OCI-LY7 (cell line): ENCODE measurements at regions not wholly inside any gene's neighbourhood (a gene's known extent, or its start where the extent isn't known, plus 50 kb on each side); places are given as distances from the start of the nearest gene placed in this dataset.

ENCODE experiments used
- EZH2phosphoT487 ChIP-seq: fragments of 200-600 bp; sonication (generic); IDR thresholded peaks from 2 replicates; pipeline ENCODE4 v1.6.1; 2018; ENCODE audit warnings: low read depth, borderline replicate concordance, mild to moderate bottlenecking, mixed run types, antibody characterized with exemption, low read length, moderate library complexity, mixed read lengths
- TF ChIP-seq, protein P1 (sequence below): fragments of 200-600 bp; sonication (generic); conservative IDR thresholded peaks from 2 replicates; pipeline ENCODE4 v1.5.1; 2014; ENCODE audit warnings: mild to moderate bottlenecking, antibody characterized with exemption, low read length, moderate library complexity, mixed read lengths

DNA sequence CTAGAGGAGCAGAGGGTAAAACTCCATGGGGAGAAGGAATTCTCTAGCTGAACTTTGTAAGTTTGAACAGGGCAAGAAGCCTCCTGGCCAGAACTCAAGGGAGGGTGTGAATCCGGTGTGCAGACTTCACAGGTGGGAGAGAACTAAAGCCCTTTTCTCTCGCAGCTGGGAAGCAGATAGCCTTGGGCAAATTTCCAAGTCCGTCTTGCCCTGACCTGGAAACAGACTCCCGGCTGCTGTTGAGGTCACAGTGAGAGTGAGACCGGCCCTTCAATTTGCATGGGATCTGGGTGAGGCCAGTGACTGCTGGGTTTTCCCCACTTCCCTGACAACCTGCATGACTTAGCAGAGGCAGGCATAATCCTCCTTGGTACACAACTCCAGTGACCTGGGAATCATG is 94.5 kb upstream of the ZNF827 start:
- TF ChIP-seq, protein P1, sequence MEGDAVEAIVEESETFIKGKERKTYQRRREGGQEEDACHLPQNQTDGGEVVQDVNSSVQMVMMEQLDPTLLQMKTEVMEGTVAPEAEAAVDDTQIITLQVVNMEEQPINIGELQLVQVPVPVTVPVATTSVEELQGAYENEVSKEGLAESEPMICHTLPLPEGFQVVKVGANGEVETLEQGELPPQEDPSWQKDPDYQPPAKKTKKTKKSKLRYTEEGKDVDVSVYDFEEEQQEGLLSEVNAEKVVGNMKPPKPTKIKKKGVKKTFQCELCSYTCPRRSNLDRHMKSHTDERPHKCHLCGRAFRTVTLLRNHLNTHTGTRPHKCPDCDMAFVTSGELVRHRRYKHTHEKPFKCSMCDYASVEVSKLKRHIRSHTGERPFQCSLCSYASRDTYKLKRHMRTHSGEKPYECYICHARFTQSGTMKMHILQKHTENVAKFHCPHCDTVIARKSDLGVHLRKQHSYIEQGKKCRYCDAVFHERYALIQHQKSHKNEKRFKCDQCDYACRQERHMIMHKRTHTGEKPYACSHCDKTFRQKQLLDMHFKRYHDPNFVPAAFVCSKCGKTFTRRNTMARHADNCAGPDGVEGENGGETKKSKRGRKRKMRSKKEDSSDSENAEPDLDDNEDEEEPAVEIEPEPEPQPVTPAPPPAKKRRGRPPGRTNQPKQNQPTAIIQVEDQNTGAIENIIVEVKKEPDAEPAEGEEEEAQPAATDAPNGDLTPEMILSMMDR, result no peak
- no peak for TF ChIP-seq EZH2phosphoT487
